Pulmonary artery endothelial cell (primary cell): ENCODE measurements at regions not wholly inside any gene's neighbourhood (a gene's known extent, or its start where the extent isn't known, plus 50 kb on each side); places are given as distances from the start of the nearest gene placed in this dataset.
"Not testable (repeated sequence)": the region's sequence is repeated elsewhere in the genome, so short reads cannot be mapped to it uniquely, and the experiment has no call there.

ENCODE experiments used
- DNase-seq: peaks from one replicate; pipeline ENCODE4 v3.0.0-alpha.2; 2011; ENCODE audit warnings: low read depth, low spot score

DNA sequence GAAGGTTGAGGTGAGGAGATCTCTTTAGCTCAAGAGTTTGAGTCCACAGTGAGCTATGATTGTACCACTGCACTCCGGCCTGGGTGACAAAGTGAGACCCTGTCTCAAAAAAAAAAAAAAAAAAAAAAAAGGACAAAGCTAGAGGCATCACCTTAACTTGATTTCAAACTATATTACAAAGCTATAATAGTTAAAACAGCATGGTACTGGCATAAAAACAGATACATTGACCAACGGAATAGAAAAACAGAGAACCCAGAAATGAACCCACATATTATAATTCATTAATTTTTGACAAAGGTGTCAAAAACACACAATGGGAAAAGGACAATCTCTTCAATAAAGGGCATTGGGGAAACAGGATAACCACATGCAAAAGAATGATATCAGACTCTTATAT, 50.8 kb upstream of the MBOAT1 start:
- DNase-seq, result no peak

DNA sequence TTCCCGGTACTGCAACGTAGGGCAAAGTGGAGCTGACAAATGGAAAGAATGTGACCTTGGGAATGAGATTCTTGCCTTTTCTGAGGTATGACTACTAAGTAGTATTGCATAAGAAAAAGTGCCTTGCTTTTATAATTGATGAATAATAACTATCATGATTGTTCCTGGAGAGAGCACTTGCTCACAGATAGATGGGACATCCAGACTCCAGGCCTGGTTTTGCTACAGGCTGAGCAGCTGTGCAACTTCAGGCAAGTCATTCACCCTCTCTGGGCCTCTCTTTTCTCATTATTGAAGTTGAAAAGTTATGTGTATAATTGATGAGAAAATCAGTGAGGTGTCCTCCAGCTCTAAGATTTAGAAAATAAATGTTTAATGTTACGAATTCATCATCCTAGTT, 53.6 kb upstream of the MBOAT1 start:
- DNase-seq, result no peak

DNA sequence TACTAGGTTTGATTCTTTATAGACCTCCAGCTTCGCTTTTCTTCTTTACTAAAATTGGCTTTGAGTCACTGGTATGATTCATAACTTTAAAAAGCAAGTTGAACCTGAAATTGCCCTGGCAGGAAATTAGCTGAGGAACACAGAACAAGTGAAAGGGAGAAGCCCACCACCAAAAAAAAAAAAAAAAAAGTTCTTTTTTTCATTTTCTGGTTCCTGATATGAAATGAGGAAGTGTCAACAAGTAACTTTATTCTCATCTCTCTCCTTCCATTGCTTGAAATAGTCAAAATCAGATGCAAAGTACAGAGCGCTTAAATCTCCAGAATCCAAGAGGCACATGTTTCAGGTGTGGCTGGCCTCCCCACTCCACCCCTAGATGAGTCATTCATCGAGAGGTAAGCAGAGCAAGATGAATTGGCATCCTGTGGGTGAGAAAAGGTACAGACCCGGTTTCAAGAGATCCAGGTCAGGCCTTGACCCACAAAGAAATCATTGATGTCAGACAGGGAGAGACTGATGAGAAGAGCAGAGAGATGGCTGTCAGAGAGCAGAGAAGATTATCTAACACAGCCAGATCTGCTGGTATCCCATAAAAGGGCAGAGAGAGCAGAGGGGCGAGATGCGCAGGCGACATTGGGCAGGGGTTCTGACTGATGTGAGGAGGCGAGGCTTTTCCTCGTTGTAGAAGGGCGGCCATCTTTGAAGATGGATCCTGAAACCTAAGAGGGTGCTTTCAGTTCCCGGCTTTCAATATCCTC, 54.8 kb upstream of the MBOAT1 start:
- DNase-seq, result no peak

DNA sequence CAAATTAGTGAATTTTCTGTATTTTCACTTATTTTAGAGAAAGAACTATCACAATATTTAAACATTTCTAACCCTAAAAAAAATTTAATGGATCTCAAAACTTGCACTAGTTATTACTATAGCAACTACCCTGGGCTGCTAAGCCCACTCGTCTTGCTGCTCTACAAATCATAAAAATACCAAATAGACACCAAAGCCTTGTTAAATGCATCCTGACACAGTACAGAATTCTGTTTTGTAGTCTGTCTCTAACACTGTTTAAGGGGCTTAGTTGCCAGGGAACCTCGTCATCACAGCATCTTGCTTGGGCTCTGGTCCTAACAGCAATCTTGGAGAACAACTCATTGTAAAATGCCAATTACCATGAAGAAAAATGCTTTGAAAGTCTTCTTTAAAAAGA, 56.9 kb upstream of the MBOAT1 start:
- DNase-seq, result no peak

DNA sequence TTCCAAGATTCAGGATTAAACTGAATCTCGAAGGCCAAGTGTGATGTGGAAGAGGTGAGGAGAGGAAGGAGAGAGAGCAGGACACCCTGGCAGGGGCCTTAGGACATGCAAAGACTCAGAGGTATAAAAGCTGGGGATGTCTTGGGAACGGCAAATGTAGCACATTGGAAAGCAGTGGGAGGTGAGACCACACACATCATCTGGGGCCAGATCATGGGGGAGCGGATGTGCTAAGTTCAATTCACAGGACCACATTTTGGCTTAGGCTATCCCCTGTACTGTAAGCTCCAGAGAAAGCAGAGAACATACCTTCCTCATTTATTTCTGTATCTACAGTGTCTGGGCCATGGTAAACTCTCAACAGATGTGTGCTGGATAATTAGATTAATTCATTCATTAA, 59.5 kb upstream of the MBOAT1 start:
- no peak for DNase-seq

DNA sequence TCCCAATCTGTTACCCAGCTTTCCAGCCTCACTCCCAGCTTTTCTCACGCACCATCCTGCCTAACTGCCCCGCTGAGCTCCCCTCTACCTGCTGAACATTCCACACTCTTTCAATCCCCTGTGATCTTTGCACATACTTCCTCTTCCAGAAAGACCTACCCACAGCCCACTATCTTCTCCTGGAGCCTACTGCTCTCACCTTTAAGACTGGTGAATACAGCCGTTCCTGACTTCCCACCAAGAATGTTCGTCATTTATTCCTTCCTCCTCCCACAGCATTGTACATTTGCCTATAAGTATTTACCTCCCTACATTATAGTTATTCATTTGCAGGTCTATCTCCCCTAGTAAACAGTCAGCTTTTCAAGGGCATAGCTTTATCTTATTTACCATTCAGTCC, 61.9 kb upstream of the MBOAT1 start:
- DNase-seq, result no peak

DNA sequence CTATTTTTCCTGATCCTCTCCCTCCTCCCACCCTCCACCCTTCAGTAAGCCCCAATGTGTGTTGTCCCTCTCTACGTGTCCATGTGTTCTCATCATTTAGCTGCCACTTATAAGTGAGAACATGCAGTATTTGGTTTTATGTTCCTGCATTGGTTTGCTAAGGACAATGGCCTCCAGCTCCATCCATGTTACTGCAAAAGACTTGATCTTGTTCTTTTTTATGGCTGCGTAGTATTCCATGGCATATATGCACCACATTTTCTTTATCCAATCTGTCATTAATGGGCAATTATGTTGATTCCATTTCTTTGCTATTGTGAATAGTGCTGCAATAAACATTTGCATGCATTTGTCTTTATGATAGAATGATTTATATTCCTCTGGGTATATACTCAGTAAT, 63.6 kb upstream of the MBOAT1 start:
- not testable (repeated sequence) for DNase-seq

DNA sequence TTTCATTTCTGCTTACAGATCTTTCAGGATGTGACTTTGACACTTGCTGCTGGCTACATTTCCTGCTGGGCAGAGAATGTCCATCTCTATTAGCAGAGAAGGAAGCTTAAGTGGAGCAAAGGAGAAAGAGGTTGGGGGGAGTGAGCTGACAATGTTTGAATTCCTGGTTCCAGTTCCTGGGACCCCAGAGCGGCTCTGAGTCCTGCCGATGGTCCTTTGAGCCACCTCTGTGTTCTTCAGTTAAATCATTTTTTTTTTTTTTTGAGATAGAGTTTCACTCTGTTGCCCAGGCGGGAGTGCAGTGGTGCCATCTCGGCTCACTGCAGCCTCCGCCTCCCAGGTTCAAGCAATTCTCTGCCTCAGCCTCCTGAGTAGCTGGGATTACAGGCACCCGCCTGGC, 65.5 kb upstream of the MBOAT1 start:
- DNase-seq, result not testable (repeated sequence)

DNA sequence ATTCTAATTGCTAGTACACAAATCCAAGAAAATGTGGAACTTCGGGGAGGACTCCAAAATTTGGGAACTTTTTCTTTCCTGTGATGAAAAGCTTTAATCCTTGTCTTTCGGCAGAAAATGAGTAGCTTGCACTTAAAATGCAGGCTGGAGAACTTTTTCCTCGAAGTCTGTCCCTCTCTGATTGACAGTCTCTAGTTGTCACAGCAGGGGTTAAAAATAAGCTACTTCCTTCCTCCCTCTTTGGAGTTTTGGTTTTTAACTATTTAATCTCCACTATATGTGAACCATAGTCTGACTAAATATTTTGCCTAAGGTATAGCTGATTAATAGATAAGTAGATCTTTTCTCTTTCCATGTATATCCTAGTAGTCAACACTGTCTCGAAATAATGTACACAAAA, 66.8 kb upstream of the MBOAT1 start:
- no peak for DNase-seq

DNA sequence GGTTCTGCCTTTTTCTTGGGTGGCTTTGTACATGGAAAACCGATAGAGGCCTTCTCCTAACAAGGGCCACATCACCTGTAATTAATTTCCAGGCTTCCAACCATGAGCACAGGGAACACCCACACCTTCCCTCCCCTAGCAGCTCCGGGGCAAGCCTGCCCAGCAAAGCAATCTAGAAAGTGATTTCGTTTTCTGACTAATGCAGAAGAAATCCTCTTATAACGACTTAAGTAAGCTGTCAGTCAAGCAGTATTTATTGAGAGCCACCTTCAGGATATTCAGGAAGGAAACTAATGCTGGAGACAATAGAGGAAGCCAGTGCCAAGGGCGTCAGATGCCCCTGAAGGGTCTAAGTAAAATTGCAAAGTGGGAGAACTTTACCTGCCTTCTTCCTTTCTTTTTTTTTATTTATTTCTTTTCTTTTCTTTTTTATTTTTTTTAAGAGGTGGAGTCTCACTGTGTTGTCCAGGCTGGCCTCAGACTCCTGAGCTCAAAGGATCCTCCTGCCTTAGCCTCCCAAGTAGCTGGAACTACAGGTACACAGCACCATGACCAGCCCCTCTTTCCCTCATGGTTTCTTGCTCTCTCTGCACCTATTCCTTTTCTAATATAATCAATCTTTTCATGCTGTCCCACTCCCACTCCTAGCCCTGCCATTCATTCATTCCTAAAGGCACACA, 67.5 kb upstream of the MBOAT1 start:
- no peak for DNase-seq

DNA sequence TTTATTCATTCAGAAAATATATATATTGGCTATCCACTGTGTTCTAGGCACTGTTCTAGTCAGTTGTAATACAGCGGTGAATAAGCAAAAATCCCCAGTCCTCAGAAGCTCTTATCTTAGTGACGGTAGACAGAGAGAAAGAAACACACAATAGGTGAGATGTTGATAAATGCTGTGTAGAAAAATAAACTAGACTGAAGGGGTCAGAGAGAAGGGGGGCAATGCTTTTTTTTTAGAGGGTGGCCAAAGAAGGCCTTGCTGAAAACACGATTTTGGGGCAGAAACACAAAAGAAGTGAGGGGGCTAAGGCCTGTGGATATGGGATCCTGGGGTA, 68.0 kb upstream of the MBOAT1 start:
- no peak for DNase-seq

DNA sequence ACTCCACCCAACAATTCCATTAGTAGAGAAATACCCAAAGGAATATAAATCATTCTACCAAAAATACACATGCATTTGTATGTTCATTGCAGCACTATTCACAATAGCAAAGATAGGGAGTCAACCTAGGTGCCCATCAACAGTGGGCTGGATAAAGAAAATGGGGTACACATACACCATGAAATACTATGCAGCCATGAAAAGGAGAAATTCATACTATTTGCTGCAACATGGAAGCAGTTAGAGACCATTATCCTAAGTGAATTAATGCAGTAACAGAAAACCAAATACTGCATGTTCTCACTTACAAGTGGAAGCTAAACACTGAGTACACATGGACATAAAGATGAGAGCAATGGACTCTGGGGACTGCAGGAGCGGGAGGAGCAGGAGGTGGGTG, 72.4 kb upstream of the MBOAT1 start:
- no peak for DNase-seq

DNA sequence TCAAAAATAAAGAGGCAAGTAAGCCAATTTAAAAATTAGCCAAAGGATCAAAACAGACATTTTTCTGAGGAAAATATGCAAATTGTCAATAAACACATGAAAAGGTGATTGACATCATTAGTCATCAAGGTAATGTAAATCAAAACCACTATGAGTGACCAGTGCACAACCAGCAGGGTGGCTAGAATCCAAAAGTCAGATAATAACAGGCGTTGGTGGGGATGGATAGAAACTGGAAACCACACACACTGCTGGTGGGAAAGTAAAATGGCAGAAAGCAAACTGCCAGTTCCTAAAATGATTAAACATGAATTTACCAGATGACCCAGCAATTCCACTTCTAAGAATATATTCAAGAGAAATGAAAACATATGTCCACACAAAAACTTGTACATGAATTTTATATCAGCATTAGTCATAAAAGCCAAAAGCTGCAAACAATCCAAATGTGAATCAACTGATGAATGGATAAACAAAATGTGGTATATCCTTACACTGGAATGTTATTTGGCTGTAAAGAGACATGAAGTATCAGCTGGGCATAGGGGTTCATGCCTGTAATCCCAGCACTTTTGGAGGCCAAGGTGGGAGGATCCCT, 74.8 kb upstream of the MBOAT1 start:
- no peak for DNase-seq

DNA sequence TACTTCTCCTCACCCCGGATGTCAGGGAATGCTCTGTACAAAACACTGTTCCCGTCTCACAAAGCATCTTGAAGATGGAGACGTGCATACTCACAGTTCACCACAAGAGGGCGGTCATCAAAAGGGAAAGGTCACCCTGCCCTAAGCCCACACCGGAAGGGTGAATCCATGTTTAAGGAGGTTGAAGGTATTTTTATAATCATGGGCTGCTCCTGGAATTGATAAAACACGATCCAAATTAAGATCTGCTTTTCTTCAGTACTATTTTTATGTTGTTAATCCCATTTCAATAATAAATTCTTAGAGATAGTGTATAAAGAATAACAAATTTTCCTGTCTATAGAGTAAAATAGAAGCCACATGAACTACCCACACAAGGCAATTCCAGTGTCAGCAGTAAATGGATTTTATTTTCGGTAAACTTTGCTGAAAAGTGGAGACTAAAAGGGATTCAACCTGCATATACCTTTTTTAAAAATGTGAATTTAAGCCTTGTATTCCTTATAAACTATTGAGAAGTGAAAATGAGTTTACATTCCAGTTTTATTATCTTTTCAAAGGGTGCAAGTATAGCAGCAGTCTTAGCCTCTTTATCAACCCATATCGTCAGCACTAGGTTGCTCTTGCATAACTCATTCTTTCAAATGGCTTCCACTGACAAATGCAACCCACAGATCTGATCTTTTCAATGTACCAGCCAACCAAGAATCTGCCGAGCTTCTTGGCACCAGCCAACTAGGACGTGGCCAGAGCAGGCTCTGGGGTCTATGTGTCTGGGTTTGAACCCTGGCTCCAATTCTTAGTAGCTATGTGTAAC, 79.7 kb upstream of the MBOAT1 start:
- DNase-seq, result peak; percentile 30

DNA sequence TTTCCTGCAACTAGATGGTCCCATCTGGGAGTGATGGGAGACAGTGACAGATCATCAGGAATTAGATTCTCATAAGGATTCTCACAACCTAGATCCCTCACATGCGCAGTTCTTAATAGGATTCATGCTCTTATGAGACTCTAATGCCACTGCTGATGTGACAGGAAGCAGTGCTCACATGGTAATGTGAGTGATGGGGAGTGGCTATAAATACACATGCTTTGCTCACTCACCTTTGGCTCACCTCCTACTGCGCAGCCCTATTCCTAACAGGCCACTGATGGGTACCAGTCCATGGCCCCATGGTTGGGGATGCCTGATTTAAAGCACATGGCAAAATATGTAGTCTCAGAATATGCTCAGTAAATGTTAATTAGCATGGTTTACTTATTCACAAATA, 80.6 kb upstream of the MBOAT1 start:
- no peak for DNase-seq

DNA sequence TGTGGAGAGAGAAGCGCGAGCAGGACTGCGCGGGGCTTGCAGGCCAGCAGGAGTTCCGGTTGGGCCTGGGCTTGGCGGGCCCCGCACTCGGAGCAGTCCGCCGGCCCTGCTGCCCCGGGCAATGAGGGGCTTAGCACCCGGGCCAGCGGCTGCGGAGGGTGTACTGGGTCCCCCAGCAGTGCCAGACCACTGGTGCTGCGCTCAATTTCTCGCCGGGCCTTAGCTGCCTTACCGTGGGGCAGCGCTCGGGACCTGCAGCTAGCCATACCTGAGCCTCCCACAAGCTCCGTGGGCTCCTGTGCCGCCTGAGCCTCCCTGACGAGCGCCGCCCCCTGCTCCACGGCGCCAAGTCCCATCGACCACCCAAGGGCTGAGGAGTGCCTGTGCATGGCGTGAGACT, 89.0 kb upstream of the MBOAT1 start:
- DNase-seq, result no peak

DNA sequence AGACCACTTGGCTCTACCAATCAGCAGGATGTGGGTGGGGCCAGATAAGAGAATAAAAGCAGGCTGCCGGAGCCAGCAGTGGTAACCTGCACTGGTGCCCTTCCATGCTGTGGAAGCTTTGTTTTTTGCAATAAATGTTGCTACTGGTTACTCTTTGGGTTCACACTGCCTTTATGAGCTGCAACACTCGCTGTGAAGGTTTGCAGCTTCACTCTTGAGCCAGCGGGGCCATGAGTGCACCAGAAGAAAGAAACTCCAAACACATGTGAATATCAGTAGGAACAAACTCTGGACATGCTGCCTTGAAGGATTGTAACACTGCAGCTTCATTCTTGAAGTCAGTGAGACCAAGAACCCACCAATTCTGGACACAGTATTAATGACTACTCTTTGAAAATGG, 89.9 kb upstream of the MBOAT1 start:
- no peak for DNase-seq

DNA sequence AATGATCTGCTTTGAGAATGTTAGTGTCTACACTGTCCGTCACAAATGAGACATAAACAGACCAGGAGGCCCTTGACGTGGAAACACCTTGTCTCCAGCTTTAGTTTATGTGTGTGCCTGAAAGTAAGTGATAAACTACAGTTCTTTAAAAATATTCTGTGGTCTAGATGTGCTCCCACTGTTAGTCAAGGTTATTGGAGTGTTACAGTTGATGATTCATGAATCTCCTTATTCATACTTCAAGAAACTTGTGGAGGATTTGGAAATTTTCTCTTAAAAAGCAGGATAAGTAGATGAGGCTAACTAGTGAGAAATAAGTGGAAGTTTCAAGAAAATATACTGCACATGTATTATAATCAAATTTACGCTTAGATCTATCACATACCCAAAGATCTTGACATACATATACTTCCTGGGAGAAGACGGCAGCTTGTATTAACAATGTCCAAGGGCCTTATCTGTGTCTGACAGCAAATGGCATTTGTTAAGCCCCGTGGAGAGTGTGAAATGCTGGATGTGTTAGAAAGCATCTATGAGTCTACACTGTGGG, 90.5 kb upstream of the MBOAT1 start:
- DNase-seq, result no peak

DNA sequence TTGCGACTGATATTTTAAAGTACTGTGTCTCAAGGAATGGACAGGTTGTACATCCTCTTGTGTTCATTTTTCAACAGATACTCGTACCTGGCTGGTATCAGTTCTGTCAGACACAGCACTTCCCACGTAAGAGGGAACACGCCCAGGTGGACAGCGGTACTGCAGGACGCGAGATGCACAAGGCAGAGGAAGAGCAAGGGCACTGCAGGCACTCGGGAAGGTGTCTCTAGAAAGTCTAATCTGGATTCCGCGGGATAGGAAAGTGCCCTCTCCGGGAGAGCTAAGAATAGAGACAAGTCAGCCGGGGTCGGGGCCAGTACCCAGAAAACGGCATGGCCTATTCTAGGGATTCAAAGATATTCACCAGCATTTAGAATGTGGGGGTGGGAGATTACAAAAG, 94.2 kb upstream of the MBOAT1 start:
- DNase-seq, result no peak

DNA sequence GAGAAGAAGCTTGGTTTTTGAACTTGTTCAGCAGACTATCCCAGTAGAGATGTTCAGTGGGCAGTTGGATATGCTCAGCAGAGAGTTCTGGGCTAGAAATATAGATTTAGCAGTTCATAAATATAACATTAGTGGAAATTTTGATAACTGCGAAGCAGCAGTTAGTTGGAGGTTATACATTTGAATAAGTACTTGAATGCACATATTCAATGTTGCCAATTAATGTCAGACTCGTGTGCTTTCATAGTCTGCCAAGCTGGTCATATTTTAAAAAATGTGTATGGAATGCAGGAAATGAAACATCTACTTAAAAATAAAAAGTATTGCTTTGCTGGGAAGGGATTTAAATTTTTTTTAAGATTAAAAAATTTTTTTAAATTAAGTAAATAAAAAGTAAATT, 92.5 kb upstream of the E2F3 start:
- no peak for DNase-seq

DNA sequence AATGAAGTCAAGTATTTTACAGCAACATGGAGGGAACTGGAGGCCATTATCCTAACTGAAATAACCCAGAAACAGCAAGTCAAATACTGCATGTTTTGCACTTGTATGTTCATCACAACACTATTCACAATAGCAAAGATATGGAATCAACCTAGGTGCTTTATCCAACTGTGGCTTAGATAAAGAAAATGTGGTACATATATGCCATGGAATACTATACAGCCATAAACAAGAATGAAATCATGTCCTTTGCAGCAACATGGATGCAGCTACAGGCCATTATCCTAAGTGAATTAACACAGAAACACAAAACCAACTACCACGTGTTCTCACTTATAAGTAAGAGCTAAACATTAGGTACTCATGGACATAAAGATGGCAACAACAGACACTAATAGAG, 91.5 kb upstream of the E2F3 start:
- DNase-seq, result no peak

DNA sequence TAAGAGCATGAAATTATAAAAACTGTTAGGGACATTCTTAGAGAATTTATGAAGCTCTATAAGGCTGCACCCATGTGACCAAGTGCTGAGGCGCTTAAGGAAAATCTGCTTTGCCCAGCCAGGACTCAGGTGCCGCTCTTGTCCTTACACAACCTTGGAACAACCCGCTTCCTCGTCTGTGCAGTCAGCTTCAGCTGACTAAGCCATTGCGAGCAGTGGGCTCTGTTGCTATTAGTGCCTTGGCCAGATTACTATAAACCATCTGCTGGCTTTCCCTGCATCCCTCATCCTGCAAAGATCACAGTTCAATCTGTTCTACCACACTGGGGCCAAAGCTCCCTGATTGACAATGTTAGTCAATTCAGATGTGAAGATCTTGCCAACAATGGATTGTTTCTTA, 89.1 kb upstream of the E2F3 start:
- no peak for DNase-seq
